Nephron progenitor cell (in vitro differentiated cells): ENCODE measurements at regions not wholly inside any gene's neighbourhood (a gene's known extent, or its start where the extent isn't known, plus 50 kb on each side); places are given as distances from the start of the nearest gene placed in this dataset.

Source experiments
- DNase-seq: peaks from one replicate; pipeline ENCODE4 v3.0.0; 2021
- H3K27ac Mint-ChIP-seq: 2 replicates; pipeline ENCODE4 v1.8.0; 2021; ENCODE audit warnings: mild to moderate bottlenecking, moderate library complexity, mixed read lengths
- H3K27me3 Mint-ChIP-seq: 2 replicates; pipeline ENCODE4 v1.8.0; 2021; ENCODE audit warnings: mild to moderate bottlenecking, low read depth, mixed read lengths; ENCODE audit not compliant: poor library complexity
- H3K36me3 Mint-ChIP-seq: 2 replicates; pipeline ENCODE4 v1.8.0; 2021; ENCODE audit warnings: low read depth, mixed read lengths
- H3K4me1 Mint-ChIP-seq: 2 replicates; pipeline ENCODE4 v1.8.0; 2021; ENCODE audit warnings: mixed read lengths
- H3K4me3 Mint-ChIP-seq: 2 replicates; pipeline ENCODE4 v1.8.0; 2021; ENCODE audit warnings: mild to moderate bottlenecking, moderate library complexity, mixed read lengths
- H3K9me3 Mint-ChIP-seq: 2 replicates; pipeline ENCODE4 v1.8.0; 2021; ENCODE audit warnings: mild to moderate bottlenecking, moderate library complexity, mixed read lengths
- TF ChIP-seq, protein P1 (sequence below): fragments of 200-600 bp; sonication (generic); IDR thresholded peaks from 2 replicates; pipeline ENCODE4 v1.5.0; 2021; ENCODE audit warnings: antibody characterized with exemption

DNA sequence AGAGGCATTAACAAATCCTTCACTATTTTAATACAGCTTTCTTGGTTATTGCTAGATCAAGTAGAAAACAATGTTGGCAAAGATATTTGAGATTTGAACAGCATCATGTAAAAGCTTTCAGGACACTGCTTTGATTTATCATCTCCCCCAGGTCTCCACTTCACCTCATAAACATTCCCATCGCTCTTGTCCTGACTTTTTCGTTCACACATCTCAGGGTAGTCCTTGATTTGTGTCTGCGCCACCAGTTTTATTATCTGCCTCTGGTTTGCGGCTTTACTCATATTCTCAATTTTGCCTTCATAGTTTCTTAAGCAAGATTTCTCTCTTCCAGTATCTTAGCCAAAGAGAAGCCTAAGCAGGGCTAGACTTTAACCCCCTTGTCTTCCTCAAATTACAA is 63.5 kb upstream of the ROR1 start:
- no peak overlapping the region for H3K27ac Mint-ChIP-seq

DNA sequence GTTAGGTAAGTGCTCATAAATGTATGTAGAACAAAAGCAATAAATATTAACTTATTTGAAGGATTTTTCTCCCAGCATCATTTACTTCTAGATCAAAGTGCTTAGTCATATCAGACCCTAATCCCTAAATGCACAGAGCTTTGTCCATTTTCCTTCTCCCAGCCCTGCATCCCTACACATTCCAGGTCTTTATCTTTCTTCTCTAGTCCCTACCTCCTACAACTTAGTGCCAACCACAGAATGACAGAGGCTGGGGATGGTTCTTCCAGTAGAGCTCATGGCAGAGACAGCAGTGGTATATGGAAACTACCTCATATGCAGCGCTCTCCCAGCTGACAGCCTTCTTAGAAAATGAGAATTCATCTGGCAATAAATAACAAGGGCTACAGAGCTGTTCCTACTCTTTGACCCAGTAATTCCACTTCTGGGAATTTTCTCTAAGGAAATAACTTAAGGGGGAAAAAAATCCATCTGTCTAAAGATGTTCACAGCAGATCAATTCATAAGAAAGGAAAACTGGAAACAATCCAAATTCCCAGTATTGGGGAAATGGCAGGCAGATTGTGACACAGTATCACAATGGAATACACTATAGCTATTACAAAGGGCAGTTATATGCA is 62.9 kb upstream of the ROR1 start:
- H3K4me1 Mint-ChIP-seq: peaks cover 27% of the 10 kb centered on the region
- no peaks in the 10 kb centered on the region for H3K36me3 Mint-ChIP-seq
- H3K4me3 Mint-ChIP-seq: no peak overlapping the region
- TF ChIP-seq, protein P1, sequence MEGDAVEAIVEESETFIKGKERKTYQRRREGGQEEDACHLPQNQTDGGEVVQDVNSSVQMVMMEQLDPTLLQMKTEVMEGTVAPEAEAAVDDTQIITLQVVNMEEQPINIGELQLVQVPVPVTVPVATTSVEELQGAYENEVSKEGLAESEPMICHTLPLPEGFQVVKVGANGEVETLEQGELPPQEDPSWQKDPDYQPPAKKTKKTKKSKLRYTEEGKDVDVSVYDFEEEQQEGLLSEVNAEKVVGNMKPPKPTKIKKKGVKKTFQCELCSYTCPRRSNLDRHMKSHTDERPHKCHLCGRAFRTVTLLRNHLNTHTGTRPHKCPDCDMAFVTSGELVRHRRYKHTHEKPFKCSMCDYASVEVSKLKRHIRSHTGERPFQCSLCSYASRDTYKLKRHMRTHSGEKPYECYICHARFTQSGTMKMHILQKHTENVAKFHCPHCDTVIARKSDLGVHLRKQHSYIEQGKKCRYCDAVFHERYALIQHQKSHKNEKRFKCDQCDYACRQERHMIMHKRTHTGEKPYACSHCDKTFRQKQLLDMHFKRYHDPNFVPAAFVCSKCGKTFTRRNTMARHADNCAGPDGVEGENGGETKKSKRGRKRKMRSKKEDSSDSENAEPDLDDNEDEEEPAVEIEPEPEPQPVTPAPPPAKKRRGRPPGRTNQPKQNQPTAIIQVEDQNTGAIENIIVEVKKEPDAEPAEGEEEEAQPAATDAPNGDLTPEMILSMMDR: no peak
- no peaks in the 10 kb centered on the region for H3K9me3 Mint-ChIP-seq
- peaks cover 8% of the 10 kb centered on the region for H3K27me3 Mint-ChIP-seq
- H3K27ac Mint-ChIP-seq: no peak overlapping the region
- DNase-seq: no peak

More for the DNA sequence above, 63.5 kb upstream of the ROR1 start:
- TF ChIP-seq, protein P1: no peak
- Mint-ChIP-seq H3K4me1 (peaks cover 27% of the 10 kb centered on the region), H3K4me3 (no peak overlapping the region), H3K27me3 (peaks cover 8% of the 10 kb centered on the region), H3K36me3 (no peaks in the 10 kb centered on the region), H3K9me3 (no peaks in the 10 kb centered on the region)
- no peak for DNase-seq

DNA sequence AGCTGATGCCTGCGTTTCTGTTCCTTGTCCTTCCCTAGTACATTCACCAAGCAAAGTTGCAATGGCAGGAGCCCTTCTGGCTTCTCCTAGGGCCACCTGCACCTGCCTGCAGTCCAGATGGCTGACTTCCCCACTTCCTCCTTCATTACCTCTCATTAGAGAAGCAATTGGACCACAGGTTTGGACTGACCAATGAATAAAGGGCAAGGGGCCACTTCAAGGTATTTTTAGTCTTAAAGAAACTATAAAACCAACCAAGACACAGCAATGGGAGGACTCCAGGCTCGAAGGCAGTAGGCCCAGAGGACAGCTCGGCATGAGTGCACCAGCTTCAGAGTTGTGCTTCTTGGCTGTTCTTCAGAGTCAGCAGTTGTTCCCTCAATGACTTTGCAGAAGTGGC is 60.8 kb upstream of the ROR1 start:
- Mint-ChIP-seq H3K36me3 (no peaks in the 10 kb centered on the region), H3K27ac (no peak overlapping the region), H3K4me3 (no peak overlapping the region), H3K4me1 (peaks cover 27% of the 10 kb centered on the region), H3K27me3 (peaks cover 4% of the 10 kb centered on the region), H3K9me3 (no peaks in the 10 kb centered on the region)
- no peak for DNase-seq
- TF ChIP-seq, protein P1: no peak

DNA sequence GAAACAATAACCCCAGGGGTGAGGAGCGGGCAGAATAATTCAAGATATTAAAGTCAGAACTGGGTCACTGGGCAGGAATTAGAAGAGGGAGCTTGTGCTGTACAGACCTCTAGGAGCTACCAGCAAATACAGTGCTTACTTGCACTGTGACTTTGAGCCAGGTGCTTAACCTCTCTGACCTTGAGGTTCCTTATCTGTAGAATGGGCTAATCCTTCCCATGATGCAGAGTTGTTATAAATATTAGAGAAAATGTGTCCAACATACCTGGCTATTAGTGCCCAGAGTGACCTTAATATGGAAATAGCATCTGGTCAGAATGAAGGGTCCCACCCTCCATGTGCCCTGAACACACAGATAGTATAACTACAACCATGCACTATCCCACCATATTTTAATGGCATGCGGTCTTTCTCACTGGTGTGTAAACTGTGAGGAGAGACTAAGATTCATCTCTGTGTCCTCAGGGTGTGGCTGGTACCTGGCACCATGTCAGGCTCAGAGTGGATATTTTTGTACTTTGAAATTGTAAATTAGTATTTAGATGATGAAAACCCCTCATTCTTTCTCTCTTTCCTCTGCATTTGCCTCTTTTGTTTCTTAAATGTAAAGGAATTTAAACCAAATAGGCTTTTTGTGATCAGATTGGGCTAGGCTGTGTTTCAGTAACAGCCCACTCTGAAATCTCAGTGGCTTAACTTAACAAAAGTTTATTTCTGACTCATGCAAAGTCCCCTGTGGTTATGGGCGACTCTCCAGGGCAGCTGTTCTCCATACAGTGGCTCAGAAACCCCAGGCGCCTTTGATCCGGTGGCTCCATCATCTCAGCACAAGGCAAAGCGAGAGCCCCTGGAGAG is 60.0 kb upstream of the ROR1 start:
- TF ChIP-seq, protein P1: no peak
- no peak for DNase-seq

DNA sequence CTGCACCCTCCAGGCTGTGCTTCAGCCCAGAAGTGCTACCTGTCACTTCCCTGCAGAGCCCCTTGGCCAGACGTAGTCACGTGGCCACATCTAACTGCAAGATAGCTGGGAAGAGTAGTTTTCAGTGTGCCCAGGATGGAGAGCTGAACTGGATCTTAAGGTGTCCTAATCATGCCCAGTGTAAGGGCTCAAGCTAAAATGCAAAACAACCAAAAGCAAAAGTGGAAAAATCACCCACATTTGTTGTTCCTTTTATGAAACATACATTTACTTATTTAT is 59.4 kb upstream of the ROR1 start:
- Mint-ChIP-seq H3K4me1 (peaks cover 13% of the 10 kb centered on the region), H3K4me3 (no peak overlapping the region), H3K9me3 (no peaks in the 10 kb centered on the region), H3K27me3 (peaks cover 8% of the 10 kb centered on the region), H3K36me3 (no peaks in the 10 kb centered on the region), H3K27ac (no peak overlapping the region)
- TF ChIP-seq, protein P1: no peak
- no peak for DNase-seq

More for the DNA sequence above, 60.0 kb upstream of the ROR1 start:
- Mint-ChIP-seq H3K36me3 (no peaks in the 10 kb centered on the region), H3K9me3 (no peaks in the 10 kb centered on the region), H3K4me1 (peaks cover 18% of the 10 kb centered on the region), H3K27ac (no peak overlapping the region), H3K4me3 (no peak overlapping the region), H3K27me3 (peaks cover 8% of the 10 kb centered on the region)
